Trophoblast cell (in vitro differentiated cells and primary cell): ENCODE measurements at regions not wholly inside any gene's neighbourhood (a gene's known extent, or its start where the extent isn't known, plus 50 kb on each side); places are given as distances from the start of the nearest gene placed in this dataset.

ENCODE experiments used
- DNase-seq, 2 donors: peaks; one replicate each; pipeline ENCODE4 v3.0.0-alpha.2; 2016
- H2AFZ ChIP-seq: 2 replicates; pipeline ENCODE4 v1.6.1; 2013; ENCODE audit warnings: low read length, moderate library complexity, mild to moderate bottlenecking; ENCODE audit not compliant: insufficient read depth, poor library complexity
- H2AK5ac ChIP-seq: 2 replicates; pipeline ENCODE4 v1.6.1; 2013; ENCODE audit warnings: mild to moderate bottlenecking, low read length
- H2BK120ac ChIP-seq: 2 replicates; pipeline ENCODE4 v1.6.1; 2013; ENCODE audit warnings: low read length, mild to moderate bottlenecking, moderate library complexity; ENCODE audit not compliant: insufficient read depth, poor library complexity
- H2BK12ac ChIP-seq: 2 replicates; pipeline ENCODE4 v1.6.1; 2013; ENCODE audit warnings: mild to moderate bottlenecking, low read length, moderate library complexity
- H2BK5ac ChIP-seq: 2 replicates; pipeline ENCODE4 v1.6.1; 2013; ENCODE audit warnings: low read length, low read depth, moderate library complexity, mild to moderate bottlenecking; ENCODE audit not compliant: poor library complexity
- H3K14ac ChIP-seq: 2 replicates; pipeline ENCODE4 v1.6.1; 2013; ENCODE audit warnings: mild to moderate bottlenecking, low read length
- H3K18ac ChIP-seq: 2 replicates; pipeline ENCODE4 v1.6.1; 2013; ENCODE audit warnings: mild to moderate bottlenecking, low read length
- H3K23ac ChIP-seq: 2 replicates; pipeline ENCODE4 v1.6.1; 2013; ENCODE audit warnings: low read length
- H3K27ac ChIP-seq: 2 replicates; pipeline ENCODE4 v1.5.1; 2013; ENCODE audit warnings: low read depth, mild to moderate bottlenecking, inconsistent platforms, low read length, moderate library complexity
- H3K27me3 ChIP-seq: 2 replicates; pipeline ENCODE4 v1.6.1; 2013; ENCODE audit warnings: inconsistent platforms, mild to moderate bottlenecking, low read length, moderate library complexity; ENCODE audit not compliant: insufficient read depth
- H3K36me3 ChIP-seq, 2 experiments: 1 replicate in 1 of 2; 2 replicates in 1 of 2; pipeline ENCODE4 v1.6.1; 2013; ENCODE audit warnings: low read length in 2 of 2, mild to moderate bottlenecking in 2 of 2, moderate library complexity in 1 of 2; ENCODE audit not compliant: insufficient read depth in 2 of 2, control insufficient read depth in 1 of 2
- H3K4ac ChIP-seq: 2 replicates; pipeline ENCODE4 v1.6.1; 2013; ENCODE audit warnings: low read depth, mild to moderate bottlenecking, low read length, moderate library complexity
- H3K4me1 ChIP-seq, 2 experiments: 1 replicate in 1 of 2; 2 replicates in 1 of 2; pipeline ENCODE4 v1.6.1; 2013; ENCODE audit warnings: low read length in 2 of 2, mild to moderate bottlenecking in 2 of 2, moderate library complexity in 1 of 2; ENCODE audit not compliant: insufficient read depth in 2 of 2, control insufficient read depth in 1 of 2
- H3K4me2 ChIP-seq: 2 replicates; pipeline ENCODE4 v1.6.1; 2013; ENCODE audit warnings: inconsistent platforms, mild to moderate bottlenecking, low read length, moderate library complexity
- H3K4me3 ChIP-seq: 2 replicates; pipeline ENCODE4 v1.5.1; 2013; ENCODE audit warnings: mild to moderate bottlenecking, low read depth, low read length, inconsistent platforms
- H3K79me1 ChIP-seq: one replicate; pipeline ENCODE4 v1.6.1; 2013; ENCODE audit warnings: low read length
- H3K79me2 ChIP-seq: 2 replicates; pipeline ENCODE4 v1.6.1; 2013; ENCODE audit warnings: low read length, mild to moderate bottlenecking; ENCODE audit not compliant: control insufficient read depth, insufficient read depth, poor library complexity
- H3K9ac ChIP-seq: 2 replicates; pipeline ENCODE4 v1.6.1; 2013; ENCODE audit warnings: mild to moderate bottlenecking, low read length
- H3K9me3 ChIP-seq: 2 replicates; pipeline ENCODE4 v1.6.1; 2013; ENCODE audit warnings: low read depth, mild to moderate bottlenecking, control low read depth, inconsistent platforms, low read length; ENCODE audit not compliant: insufficient read depth
- H4K12ac ChIP-seq: 2 replicates; pipeline ENCODE4 v1.6.1; 2013; ENCODE audit warnings: low read depth, mild to moderate bottlenecking, low read length, moderate library complexity
- H4K8ac ChIP-seq: 2 replicates; pipeline ENCODE4 v1.6.1; 2013; ENCODE audit warnings: low read depth, mild to moderate bottlenecking, low read length, moderate library complexity
- H4K91ac ChIP-seq: one replicate; pipeline ENCODE4 v1.6.1; 2013; ENCODE audit warnings: low read depth, mild to moderate bottlenecking, low read length, moderate library complexity
- WGBS: extraction: QIAGEN DNeasy Blood & Tissue Kit; methylation state at CpG from one replicate; pipeline ENCODE4 v1.1.7; 2013; ENCODE audit warnings: missing lambda C conversion rate; ENCODE audit not compliant: insufficient read length, insufficient coverage; ENCODE audit errors: extremely low coverage; 5-methylcytosine and 5-hydroxymethylcytosine counted together

GRCh38 chr2:21371499-21372003, 247.8 kb downstream of the TDRD15 start:
- peaks cover 0 to 3% of the 10 kb centered on the region in 2 experiments for H3K4me1 ChIP-seq
- H4K12ac ChIP-seq = no peak overlapping the region
- no peak overlapping the region for H3K4me3 ChIP-seq
- no peaks in the 10 kb centered on the region for H3K36me3 ChIP-seq
- no peak overlapping the region for H3K9ac ChIP-seq
- H3K4me2 ChIP-seq = no peak overlapping the region
- H3K79me1 ChIP-seq = no peaks in the 10 kb centered on the region
- no peak overlapping the region for H4K91ac ChIP-seq
- H3K23ac ChIP-seq = no peak overlapping the region
- H2BK12ac ChIP-seq = no peak overlapping the region
- H2AFZ ChIP-seq = no peak overlapping the region
- no peak overlapping the region for H3K27ac ChIP-seq
- no CpG with 5 or more reads among the region's 5 CpGs for WGBS
- no peak overlapping the region for H3K4ac ChIP-seq
- no peak overlapping the region for H2AK5ac ChIP-seq
- no peak overlapping the region for H3K18ac ChIP-seq
- no peaks in the 10 kb centered on the region for H3K9me3 ChIP-seq
- no peak overlapping the region for H2BK120ac ChIP-seq
- no peak for DNase-seq
- no peak overlapping the region for H4K8ac ChIP-seq
- H3K27me3 ChIP-seq = no peaks in the 10 kb centered on the region
- H2BK5ac ChIP-seq = no peak overlapping the region
- H3K79me2 ChIP-seq = no peaks in the 10 kb centered on the region
- H3K14ac ChIP-seq = no peak overlapping the region

GRCh38 chr2:21372654-21373053, 248.9 kb downstream of the TDRD15 start:
- Histone ChIP-seq H2BK120ac (no peak overlapping the region), H3K18ac (no peak overlapping the region), H4K12ac (no peak overlapping the region), H3K23ac (no peak overlapping the region), H3K79me2 (no peaks in the 10 kb centered on the region), H3K9ac (no peak overlapping the region), H2AK5ac (no peak overlapping the region), H3K9me3 (no peaks in the 10 kb centered on the region), H3K36me3 (no peaks in the 10 kb centered on the region), H3K4me2 (no peak overlapping the region), H3K14ac (no peak overlapping the region), H2BK12ac (no peak overlapping the region), H4K91ac (no peak overlapping the region), H2BK5ac (no peak overlapping the region), H3K27me3 (no peaks in the 10 kb centered on the region), H3K4me3 (no peak overlapping the region), H3K79me1 (no peaks in the 10 kb centered on the region), H2AFZ (no peak overlapping the region), H3K4me1 (peaks cover 0 to 3% of the 10 kb centered on the region in 2 experiments), H4K8ac (no peak overlapping the region), H3K27ac (no peak overlapping the region), H3K4ac (no peak overlapping the region)
- no CpG with 5 or more reads among the region's 2 CpGs for WGBS
- peak; percentile 13 to 62 for DNase-seq

GRCh38 chr2:21376864-21377263, 253.1 kb downstream of the TDRD15 start:
- H2AK5ac ChIP-seq = no peak overlapping the region
- no peaks in the 10 kb centered on the region for H3K27me3 ChIP-seq
- H3K4me2 ChIP-seq = no peak overlapping the region
- no peak overlapping the region for H2AFZ ChIP-seq
- no peak overlapping the region for H4K91ac ChIP-seq
- H4K8ac ChIP-seq = no peak overlapping the region
- H2BK12ac ChIP-seq = no peak overlapping the region
- no peak overlapping the region for H3K14ac ChIP-seq
- no peak overlapping the region for H3K4ac ChIP-seq
- H3K4me1 ChIP-seq = no peaks in the 10 kb centered on the region
- no peak overlapping the region for H3K18ac ChIP-seq
- no peak overlapping the region for H3K9ac ChIP-seq
- no peaks in the 10 kb centered on the region for H3K79me1 ChIP-seq
- no peak for DNase-seq
- no peak overlapping the region for H2BK5ac ChIP-seq
- H3K9me3 ChIP-seq = no peaks in the 10 kb centered on the region
- H3K79me2 ChIP-seq = no peaks in the 10 kb centered on the region
- no peak overlapping the region for H3K4me3 ChIP-seq
- no peak overlapping the region for H4K12ac ChIP-seq
- no CpG with 5 or more reads among the region's 3 CpGs for WGBS
- no peak overlapping the region for H2BK120ac ChIP-seq
- H3K23ac ChIP-seq = no peak overlapping the region
- H3K27ac ChIP-seq = no peak overlapping the region
- H3K36me3 ChIP-seq = no peaks in the 10 kb centered on the region

- no peak overlapping the region for H3K4ac ChIP-seq
- no peaks in the 10 kb centered on the region for H3K27me3 ChIP-seq
- no peak overlapping the region for H3K18ac ChIP-seq
- no peaks in the 10 kb centered on the region for H3K36me3 ChIP-seq
- H4K12ac ChIP-seq = no peak overlapping the region
- H3K14ac ChIP-seq = no peak overlapping the region
- no peak overlapping the region for H3K4me3 ChIP-seq
- H2AK5ac ChIP-seq = no peak overlapping the region
- no peak overlapping the region for H3K4me2 ChIP-seq
- no peak overlapping the region for H4K8ac ChIP-seq
- no peak for DNase-seq
- H3K79me2 ChIP-seq = no peaks in the 10 kb centered on the region
- H3K9me3 ChIP-seq = no peaks in the 10 kb centered on the region
- H2AFZ ChIP-seq = no peak overlapping the region
- H2BK5ac ChIP-seq = no peak overlapping the region
- no peaks in the 10 kb centered on the region for H3K79me1 ChIP-seq
- no peak overlapping the region for H2BK12ac ChIP-seq
- no peaks in the 10 kb centered on the region for H3K4me1 ChIP-seq
- H3K27ac ChIP-seq = no peak overlapping the region
- no CpG with 5 or more reads among the region's 2 CpGs for WGBS
- H3K23ac ChIP-seq = no peak overlapping the region
- no peak overlapping the region for H4K91ac ChIP-seq
- H3K9ac ChIP-seq = no peak overlapping the region
- H2BK120ac ChIP-seq = no peak overlapping the region
These were observed 255.4 kb downstream of the TDRD15 start for GRCh38 chr2:21379140-21379539.
